MV-4-11 (cell line): ENCODE measurements at regions not wholly inside any gene's neighbourhood (a gene's known extent, or its start where the extent isn't known, plus 50 kb on each side); places are given as distances from the start of the nearest gene placed in this dataset.
"Not testable (repeated sequence)": the region's sequence is repeated elsewhere in the genome, so short reads cannot be mapped to it uniquely, and the experiment has no call there.

ENCODE experiments used
- DNase-seq: peaks from one replicate; lab custom pipeline; 2025; lab: John Stamatoyannopoulos, UW

- DNase-seq = no peak
Measured at GRCh38 chr21:28877318-28877884, 115.3 kb downstream of the LTN1 start.

- DNase-seq = no peak
Measured at GRCh38 chr21:28875078-28875477, 117.6 kb downstream of the LTN1 start.

- DNase-seq = no peak
Measured at GRCh38 chr21:28872218-28872617, 120.5 kb downstream of the LTN1 start.

- no peak for DNase-seq
Measured at GRCh38 chr21:28871388-28872010, 121.2 kb downstream of the LTN1 start.

- no peak for DNase-seq
Measured at GRCh38 chr21:28867401-28867800, 125.3 kb downstream of the LTN1 start.

GRCh38 chr21:28865488-28866186 is 127.0 kb downstream of the LTN1 start:
- DNase-seq = no peak

DNA sequence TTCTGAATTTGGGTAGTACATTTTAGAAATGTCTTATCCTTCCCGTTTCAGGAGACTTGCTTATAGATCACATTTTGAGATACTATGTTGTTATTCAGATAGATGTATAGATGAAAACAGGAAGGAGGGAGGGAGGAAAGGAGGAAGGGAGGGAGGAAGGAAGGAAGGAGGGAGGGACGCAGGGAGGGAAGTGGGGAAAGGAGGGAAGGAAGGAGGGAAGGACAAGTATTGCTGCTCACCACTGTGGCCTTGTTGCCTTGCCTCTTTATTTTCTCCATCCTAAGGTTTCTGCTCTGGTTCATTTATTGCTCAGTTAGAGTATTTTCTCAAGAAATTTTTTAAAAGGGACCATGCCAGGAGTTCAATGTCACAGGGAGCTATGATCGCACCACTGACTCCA is 134.3 kb downstream of the LTN1 start:
- DNase-seq = no peak

DNA sequence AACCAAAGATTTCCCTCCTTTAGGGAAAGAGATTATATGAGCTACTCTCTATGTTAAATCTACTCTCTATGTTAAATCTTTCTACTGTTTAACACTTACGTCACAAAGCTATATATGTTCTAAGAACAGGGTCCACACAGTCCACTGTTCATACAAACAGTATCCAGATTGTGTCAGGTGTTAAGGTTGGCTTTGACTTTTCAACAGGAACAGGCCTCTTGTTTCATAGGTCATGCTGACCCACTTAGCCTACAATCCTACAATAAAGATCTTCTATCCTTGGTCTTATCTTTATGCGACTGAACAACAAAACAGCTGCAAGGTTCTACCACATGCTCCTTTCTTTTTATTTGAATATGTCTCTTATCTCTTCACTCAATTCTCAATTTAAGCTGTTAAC is 134.9 kb downstream of the LTN1 start:
- no peak for DNase-seq

GRCh38 chr21:28856588-28857250 is 136.0 kb downstream of the LTN1 start:
- DNase-seq = no peak

GRCh38 chr21:28852706-28853105 is 140.0 kb downstream of the LTN1 start:
- no peak for DNase-seq

DNA sequence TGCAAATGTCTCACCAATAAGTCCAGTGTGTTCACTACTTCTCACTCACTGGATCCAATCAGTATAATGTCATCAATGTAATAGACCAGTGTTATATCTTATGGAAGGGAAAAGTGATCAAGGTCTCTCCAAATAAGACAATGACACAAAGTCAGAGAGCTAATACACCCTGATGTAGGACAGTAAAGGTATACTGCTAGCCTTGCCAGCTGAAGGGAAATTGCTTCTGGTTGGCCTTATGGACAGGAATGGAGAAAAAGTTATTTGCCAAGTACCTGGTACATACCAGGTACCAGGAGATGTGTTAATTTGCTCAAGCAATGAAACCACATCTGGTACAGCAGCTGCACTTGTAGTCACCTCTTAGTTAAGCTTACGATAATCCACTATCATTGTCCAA is 141.0 kb downstream of the LTN1 start:
- DNase-seq = no peak

- not testable (repeated sequence) for DNase-seq
Measured at GRCh38 chr21:28839237-28839636, 153.4 kb downstream of the LTN1 start.

DNA sequence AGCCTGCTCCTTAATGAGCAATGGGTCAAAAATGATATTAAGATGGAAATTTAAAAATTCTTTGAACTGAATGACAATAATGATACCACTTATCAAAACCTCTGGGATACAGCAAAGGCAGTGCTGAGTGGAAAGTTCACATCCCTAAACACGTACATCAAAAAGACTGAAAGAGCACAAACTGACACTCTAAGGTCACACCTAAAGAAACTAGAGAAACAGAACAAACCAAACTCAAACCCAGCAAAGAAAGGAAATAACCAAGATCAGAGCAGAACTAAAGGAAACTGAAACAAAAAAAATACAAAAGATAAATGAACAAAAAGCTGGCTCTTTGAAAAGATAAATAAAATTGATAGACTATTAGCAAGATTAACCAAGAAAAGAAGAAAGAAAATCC is 155.3 kb downstream of the LTN1 start:
- not testable (repeated sequence) for DNase-seq

GRCh38 chr21:28836588-28836987 is 156.1 kb downstream of the LTN1 start:
- DNase-seq = not testable (repeated sequence)

DNA sequence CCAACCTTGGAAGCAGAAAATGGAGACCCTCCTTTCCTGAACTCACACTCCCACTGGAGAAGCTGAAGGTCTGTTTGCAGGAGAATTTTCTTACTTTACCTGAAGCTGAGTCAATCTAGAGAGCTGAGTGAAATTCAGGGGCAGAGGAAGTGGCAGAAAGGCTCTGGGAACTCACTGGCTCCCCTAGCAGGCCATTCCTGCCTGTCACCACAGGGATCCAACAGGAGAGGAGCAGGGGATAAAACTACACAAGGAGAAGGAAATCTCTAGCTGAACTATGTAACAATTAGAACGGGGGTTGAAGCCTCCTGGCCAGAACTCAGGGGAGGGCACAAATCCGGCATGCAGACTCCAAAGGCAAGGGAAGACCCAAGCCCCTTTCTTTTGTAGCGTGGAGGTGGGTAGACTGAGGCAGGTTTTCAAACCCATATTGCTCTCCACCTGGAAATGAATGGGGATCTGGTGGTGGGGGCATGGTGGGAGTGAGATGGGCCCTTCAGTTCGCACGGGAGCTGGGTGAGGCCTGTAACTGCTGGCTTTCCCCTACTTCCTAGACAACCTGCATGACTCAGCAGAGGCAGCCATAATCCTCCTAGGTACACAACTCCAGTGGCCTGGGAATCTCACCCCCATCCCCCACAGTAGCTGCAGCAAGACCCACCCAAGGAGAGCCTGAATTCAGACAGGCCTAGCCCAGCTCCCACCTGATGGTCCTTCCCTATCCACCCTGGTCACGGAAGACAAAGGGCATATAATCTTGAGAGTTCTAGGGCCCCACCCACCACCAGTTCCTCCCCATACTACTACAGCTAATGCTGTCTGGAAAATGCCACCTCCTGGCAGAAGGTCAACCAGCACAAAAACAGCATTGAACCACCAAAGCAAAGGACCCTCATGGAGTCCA is 158.1 kb downstream of the LTN1 start:
- DNase-seq = no peak

- no peak for DNase-seq
Measured at GRCh38 chr21:28833609-28834008, 159.1 kb downstream of the LTN1 start.

DNA sequence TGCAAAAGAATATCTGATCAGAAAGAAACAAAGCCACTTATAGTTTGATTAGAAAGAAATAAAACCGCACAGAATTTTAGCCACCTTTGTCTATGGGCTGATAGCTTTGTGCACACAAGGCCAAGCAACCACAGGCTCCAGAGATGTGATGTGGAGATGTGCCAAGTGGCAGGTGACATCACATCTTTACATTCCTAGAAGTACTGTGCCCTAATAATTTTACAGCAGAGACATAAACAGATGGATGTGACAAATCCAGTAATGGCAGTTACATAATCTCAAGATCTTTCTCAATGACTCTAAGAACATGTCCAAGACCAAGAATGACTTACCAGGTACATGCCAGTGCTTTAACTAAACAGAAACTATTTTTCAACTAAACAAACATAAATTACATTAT is 159.5 kb downstream of the LTN1 start:
- no peak for DNase-seq

- no peak for DNase-seq
Measured at GRCh38 chr21:28832715-28833061, 160.0 kb downstream of the LTN1 start.

GRCh38 chr21:28832013-28832714 is 160.5 kb downstream of the LTN1 start:
- no peak for DNase-seq

GRCh38 chr21:28828981-28829380 is 163.7 kb downstream of the LTN1 start:
- peak; percentile 64 for DNase-seq

GRCh38 chr21:28828021-28828420 is 164.7 kb downstream of the LTN1 start:
- DNase-seq = peak; percentile 22
